ENCODE measurements at regions not wholly inside any gene's neighbourhood (a gene's known extent, or its start where the extent isn't known, plus 50 kb on each side); places are given as distances from the start of the nearest gene placed in this dataset.

DNA sequence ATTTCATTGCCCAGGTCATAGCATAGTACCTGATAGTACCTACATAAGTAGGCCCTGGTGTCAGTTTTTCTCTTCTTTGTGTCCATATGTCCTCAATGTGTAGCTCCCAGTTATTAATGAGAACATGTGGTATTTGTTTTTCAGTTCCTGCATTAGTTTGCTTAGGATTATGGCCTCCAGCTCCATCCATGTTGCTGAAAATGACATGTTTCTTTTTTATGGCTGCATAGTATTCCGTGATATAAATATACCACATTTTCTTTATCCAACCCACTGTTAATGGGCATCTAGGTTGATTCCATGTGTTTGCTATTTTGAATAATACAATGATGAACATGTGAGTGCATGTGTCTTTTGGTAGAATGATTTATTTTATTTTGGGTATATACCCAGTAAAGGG is 641.6 kb downstream of the RFPL4B start:
- DNase-seq (ENCODE audit: low read depth, low spot score) (no peak), FAIRE-seq (no peak)
- H4K20me1 ChIP-seq (replicated peaks; ENCODE audit: control insufficient read depth, extremely low read depth, insufficient read depth, low read length) = no peaks in the 10 kb centered on the region
- H3K9me3 ChIP-seq (replicated peaks; ENCODE audit: control insufficient read depth, insufficient read depth, low read length) = no peaks in the 10 kb centered on the region
- no peak overlapping the region for H3K4me3 ChIP-seq (replicated peaks in 1 of 3; ENCODE audit: insufficient read depth in 1 of 3, low read depth in 1 of 3, low read length in 3 of 3)
- ChIA-PET POLR2A (no interaction called here), CTCF (interaction anchor here (1.1 kb wide), 1 partner anchor 111 kb away, joined by 3 read pairs; no protein-coding TSS in a partner anchor)
- dilution Hi-C loops (cut with MboI; ENCODE audit: extremely low pct_ligation_motif_present, low sequenced_read_pairs) = no loop called here
- H3K9ac ChIP-seq (replicated peaks; ENCODE audit: extremely low read depth, insufficient read depth, low read length) = no peak overlapping the region
- intact Hi-C loops (cut with micrococcal nuclease) = no loop called here
- H3K36me3 ChIP-seq (ENCODE audit: control insufficient read depth in 2 of 2, extremely low read depth in 1 of 2, insufficient read depth in 2 of 2, low read length in 2 of 2) = no peaks in the 10 kb centered on the region
- no TSS peak for BruUV-seq (replicated peaks)
- no peak overlapping the region for H2AFZ ChIP-seq (ENCODE audit: low read depth, low read length)
- TF ChIP-seq EZH2 (IDR thresholded peaks at IDR 0.05; ENCODE audit: borderline replicate concordance, low read depth, low read length, severe bottlenecking) = no peak
- TF ChIP-seq JUN (IDR thresholded peaks at IDR 0.05; ENCODE audit: borderline replicate concordance, insufficient read depth, insufficient read length, low read depth) = no peak
- TF ChIP-seq, protein P1, sequence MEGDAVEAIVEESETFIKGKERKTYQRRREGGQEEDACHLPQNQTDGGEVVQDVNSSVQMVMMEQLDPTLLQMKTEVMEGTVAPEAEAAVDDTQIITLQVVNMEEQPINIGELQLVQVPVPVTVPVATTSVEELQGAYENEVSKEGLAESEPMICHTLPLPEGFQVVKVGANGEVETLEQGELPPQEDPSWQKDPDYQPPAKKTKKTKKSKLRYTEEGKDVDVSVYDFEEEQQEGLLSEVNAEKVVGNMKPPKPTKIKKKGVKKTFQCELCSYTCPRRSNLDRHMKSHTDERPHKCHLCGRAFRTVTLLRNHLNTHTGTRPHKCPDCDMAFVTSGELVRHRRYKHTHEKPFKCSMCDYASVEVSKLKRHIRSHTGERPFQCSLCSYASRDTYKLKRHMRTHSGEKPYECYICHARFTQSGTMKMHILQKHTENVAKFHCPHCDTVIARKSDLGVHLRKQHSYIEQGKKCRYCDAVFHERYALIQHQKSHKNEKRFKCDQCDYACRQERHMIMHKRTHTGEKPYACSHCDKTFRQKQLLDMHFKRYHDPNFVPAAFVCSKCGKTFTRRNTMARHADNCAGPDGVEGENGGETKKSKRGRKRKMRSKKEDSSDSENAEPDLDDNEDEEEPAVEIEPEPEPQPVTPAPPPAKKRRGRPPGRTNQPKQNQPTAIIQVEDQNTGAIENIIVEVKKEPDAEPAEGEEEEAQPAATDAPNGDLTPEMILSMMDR (IDR thresholded peaks at IDR 0.05; ENCODE audit: extremely low read depth in 1 of 2, insufficient read depth in 1 of 2, low read depth in 1 of 2, low read length in 2 of 2) = no peak
- no peak for TF ChIP-seq POLR2A (IDR thresholded peaks at IDR 0.05; ENCODE audit: low read depth, low read length)
- no peak for TF ChIP-seq GATA2 (IDR thresholded peaks at IDR 0.05; ENCODE audit: insufficient read depth, insufficient read length, low read depth, low read length)
- TF ChIP-seq, protein P2, sequence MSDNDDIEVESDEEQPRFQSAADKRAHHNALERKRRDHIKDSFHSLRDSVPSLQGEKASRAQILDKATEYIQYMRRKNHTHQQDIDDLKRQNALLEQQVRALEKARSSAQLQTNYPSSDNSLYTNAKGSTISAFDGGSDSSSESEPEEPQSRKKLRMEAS (IDR thresholded peaks at IDR 0.05; ENCODE audit: insufficient read depth, insufficient read length) = no peak
- TF ChIP-seq POLR2AphosphoS5 (IDR thresholded peaks at IDR 0.05; ENCODE audit: insufficient read depth, low read depth, low read length) = no peak
- no peak for TF ChIP-seq MYC (IDR thresholded peaks at IDR 0.05; ENCODE audit: low read depth, low read length)
- no peak for TF ChIP-seq FOS (IDR thresholded peaks at IDR 0.05; ENCODE audit: borderline replicate concordance, insufficient read depth, low read length)
- no peaks in the 10 kb centered on the region for H3K27me3 ChIP-seq (ENCODE audit: control insufficient read depth in 2 of 2, insufficient read depth in 2 of 2, low read length in 2 of 2)
- no peaks in the 10 kb centered on the region for H3K79me2 ChIP-seq (ENCODE audit: control insufficient read depth, insufficient read depth, low read length)
- no peak overlapping the region for H3K27ac ChIP-seq (ENCODE audit: insufficient read depth, low read depth, low read length)
- no peaks in the 10 kb centered on the region for H3K4me1 ChIP-seq (ENCODE audit: control insufficient read depth, extremely low read depth, insufficient read depth, low read length)
- H3K4me2 ChIP-seq (ENCODE audit: insufficient read depth, low read length) = no peak overlapping the region
- H3K9me1 ChIP-seq (replicated peaks; ENCODE audit: control insufficient read depth, extremely low read depth, insufficient read depth, low read length) = no peaks in the 10 kb centered on the region

Data from endothelial cell of umbilical vein (primary cell).